SU-DHL-6 (cell line): ENCODE measurements at regions not wholly inside any gene's neighbourhood (a gene's known extent, or its start where the extent isn't known, plus 50 kb on each side); places are given as distances from the start of the nearest gene placed in this dataset.

Source experiments
- CTCF ChIP-seq: fragments of 200-600 bp; sonication (generic); IDR thresholded peaks from one replicate; pipeline ENCODE4 v1.5.1; 2017; ENCODE audit warnings: antibody characterized with exemption, mild to moderate bottlenecking, low read length, moderate library complexity; ENCODE audit not compliant: insufficient read depth, poor library complexity, severe bottlenecking
- EZH2phosphoT487 ChIP-seq: fragments of 200-600 bp; sonication (generic), shearing (Covaris generic); conservative IDR thresholded peaks from 2 replicates; pipeline ENCODE4 v1.6.1; 2018; ENCODE audit warnings: mild to moderate bottlenecking, antibody characterized with exemption, low read length, moderate library complexity, mixed read lengths

GRCh38 chr6:44524476-44525227 lies 137.1 kb downstream of the CDC5L start:
- TF ChIP-seq CTCF = no peak
- no peak for TF ChIP-seq EZH2phosphoT487
